GM19324 (cell line): ENCODE measurements at regions not wholly inside any gene's neighbourhood (a gene's known extent, or its start where the extent isn't known, plus 50 kb on each side); places are given as distances from the start of the nearest gene placed in this dataset.
"Not testable (repeated sequence)": the region's sequence is repeated elsewhere in the genome, so short reads cannot be mapped to it uniquely, and the experiment has no call there.

Experiments used
- ATAC-seq: cut with Tn5 transposase; IDR thresholded peaks from one replicate; pipeline ENCODE4 v1.9.1; 2021; ENCODE audit warnings: mild to moderate bottlenecking, moderate library complexity; ENCODE audit not compliant: unreplicated experiment, low FRiP score

GRCh38 chr13:58463841-58464240 is 832.3 kb downstream of the PCDH17 start:
- no peak for ATAC-seq

GRCh38 chr13:58467176-58467575 is 835.6 kb downstream of the PCDH17 start:
- no peak for ATAC-seq

- ATAC-seq: no peak
These were observed 840.9 kb downstream of the PCDH17 start for GRCh38 chr13:58472483-58472882.

GRCh38 chr13:58474581-58474980 is 843.0 kb downstream of the PCDH17 start:
- ATAC-seq: no peak

GRCh38 chr13:58476206-58476918 is 844.8 kb downstream of the PCDH17 start:
- no peak for ATAC-seq

GRCh38 chr13:58478858-58479257 is 847.3 kb downstream of the PCDH17 start:
- no peak for ATAC-seq

- no peak for ATAC-seq
These were observed 848.5 kb downstream of the PCDH17 start for GRCh38 chr13:58480061-58480460.

- ATAC-seq: no peak
These were observed 856.7 kb downstream of the PCDH17 start for GRCh38 chr13:58488251-58488650.

GRCh38 chr13:58495668-58496067 is 864.1 kb downstream of the PCDH17 start:
- ATAC-seq: no peak

GRCh38 chr13:58500938-58501337 is 869.4 kb downstream of the PCDH17 start:
- ATAC-seq: no peak

- ATAC-seq: not testable (repeated sequence)
These were observed 872.7 kb downstream of the PCDH17 start for GRCh38 chr13:58504202-58504700.

- ATAC-seq: not testable (repeated sequence)
These were observed 873.8 kb downstream of the PCDH17 start for GRCh38 chr13:58505262-58505920.

- ATAC-seq: no peak
These were observed 896.8 kb downstream of the PCDH17 start for GRCh38 chr13:58528351-58528750.

GRCh38 chr13:58531614-58532013 is 900.1 kb downstream of the PCDH17 start:
- no peak for ATAC-seq

- ATAC-seq: no peak
These were observed 911.0 kb downstream of the PCDH17 start for GRCh38 chr13:58542530-58542929.

- no peak for ATAC-seq
These were observed 915.9 kb downstream of the PCDH17 start for GRCh38 chr13:58547419-58547818.

GRCh38 chr13:58566176-58566575 is 934.6 kb downstream of the PCDH17 start:
- no peak for ATAC-seq

GRCh38 chr13:58573743-58574142 is 942.2 kb downstream of the PCDH17 start:
- no peak for ATAC-seq

GRCh38 chr13:58574791-58575190 is 943.2 kb downstream of the PCDH17 start:
- no peak for ATAC-seq

- no peak for ATAC-seq
These were observed 947.9 kb downstream of the PCDH17 start for GRCh38 chr13:58579468-58579867.

- ATAC-seq: no peak
These were observed 952.4 kb downstream of the PCDH17 start for GRCh38 chr13:58583966-58584365.

- no peak for ATAC-seq
These were observed 953.1 kb downstream of the PCDH17 start for GRCh38 chr13:58584610-58585009.
